ENCODE measurements at regions not wholly inside any gene's neighbourhood (a gene's known extent, or its start where the extent isn't known, plus 50 kb on each side); places are given as distances from the start of the nearest gene placed in this dataset.

DNA sequence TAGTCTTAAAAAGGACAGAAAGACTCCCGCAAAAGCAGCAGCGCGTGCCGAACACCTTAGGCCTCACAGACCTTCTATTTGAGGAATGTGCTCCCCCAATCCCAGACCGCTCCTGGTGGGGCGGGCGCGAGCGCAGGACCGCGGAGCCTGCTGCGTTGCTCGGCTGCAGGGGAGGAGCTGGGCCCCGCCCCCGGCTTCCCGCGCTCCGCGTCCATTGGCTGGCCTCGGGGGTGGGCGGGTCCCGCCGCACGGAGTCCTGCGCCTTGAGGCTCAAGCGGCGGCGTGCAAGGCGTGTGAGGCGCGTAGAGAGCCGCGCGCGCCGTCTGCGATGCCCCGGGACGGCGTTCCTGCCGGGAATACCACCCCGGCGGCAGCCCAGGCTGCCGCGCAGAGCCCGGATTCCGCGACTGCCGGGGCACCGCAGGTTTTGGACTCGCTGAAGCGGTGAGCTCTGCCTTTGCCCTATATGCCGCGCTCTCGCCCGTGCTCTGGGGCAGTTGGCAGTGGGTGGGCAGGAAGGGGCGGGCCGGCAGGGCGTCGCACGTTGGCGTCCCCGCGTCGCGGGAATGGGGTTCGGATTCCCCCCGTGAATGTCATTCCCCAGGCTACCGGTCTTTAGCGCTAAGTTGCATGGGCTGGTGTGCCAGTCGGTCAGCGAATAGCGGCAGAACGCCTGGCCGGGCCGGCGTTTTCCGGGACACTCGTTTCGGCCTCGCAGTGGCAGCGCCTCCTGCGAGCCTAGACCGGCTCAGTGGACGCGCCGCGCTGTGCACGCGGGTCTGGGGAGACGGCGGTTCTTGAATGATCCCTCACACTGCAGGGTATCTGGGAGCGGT is 49.6 kb upstream of the PAIP2B start (continued):
- TF ChIP-seq, protein P1, sequence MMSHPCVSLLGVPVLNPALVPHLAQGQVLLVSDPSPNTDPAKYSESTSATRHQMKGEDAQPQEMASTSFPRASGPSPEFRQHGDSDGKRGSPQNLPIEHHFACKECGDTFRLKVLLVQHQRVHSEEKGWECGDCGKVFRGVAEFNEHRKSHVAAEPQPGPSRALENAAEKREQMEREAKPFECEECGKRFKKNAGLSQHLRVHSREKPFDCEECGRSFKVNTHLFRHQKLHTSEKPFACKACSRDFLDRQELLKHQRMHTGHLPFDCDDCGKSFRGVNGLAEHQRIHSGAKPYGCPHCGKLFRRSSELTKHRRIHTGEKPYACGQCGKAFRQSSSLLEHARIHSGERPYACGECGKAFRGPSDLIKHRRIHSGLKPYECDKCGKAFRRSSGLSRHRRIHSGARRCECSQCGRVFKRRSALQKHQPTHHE (CRISPR knock-in tag; IDR thresholded peaks at IDR 0.05; ENCODE audit: borderline replicate concordance): no peak
- TF ChIP-seq SAFB2 (CRISPR knock-in tag; IDR thresholded peaks at IDR 0.05; ENCODE audit: borderline replicate concordance, low read depth) (0 out of 2 replicates have a peak, but pooled peaks have one; percentile 67), ZNF781 (CRISPR knock-in tag; IDR thresholded peaks at IDR 0.05; ENCODE audit: borderline replicate concordance, not compliant biosample characterization) (no peak), CHCHD3 (CRISPR knock-in tag; IDR thresholded peaks at IDR 0.05) (peak; percentile 74; the same call in 1 of the 2 replicates), ZNF777 (CRISPR knock-in tag; IDR thresholded peaks at IDR 0.05) (peak; percentile 91), ONECUT2 (CRISPR knock-in tag; IDR thresholded peaks at IDR 0.05) (no peak), ZNF17 (CRISPR knock-in tag; IDR thresholded peaks at IDR 0.05) (no peak), NR2F2 (IDR thresholded peaks at IDR 0.05; ENCODE audit: borderline replicate concordance, low read depth) (no peak), HES4 (CRISPR knock-in tag; IDR thresholded peaks at IDR 0.05; ENCODE audit: borderline replicate concordance) (peak; percentile 94), ZBTB1 (CRISPR knock-in tag; IDR thresholded peaks at IDR 0.05; ENCODE audit: borderline replicate concordance) (no peak), ZNF510 (CRISPR knock-in tag; IDR thresholded peaks at IDR 0.05; ENCODE audit: low read depth) (0 out of 2 replicates have a peak, but pooled peaks have one; percentile 47), MTA1 (CRISPR knock-in tag; IDR thresholded peaks at IDR 0.05; ENCODE audit: borderline replicate concordance) (peak; percentile 70; the same call in 1 of the 2 replicates), IRF2 (CRISPR knock-in tag; IDR thresholded peaks at IDR 0.05) (no peak), CHD4 (IDR thresholded peaks at IDR 0.05; ENCODE audit: borderline replicate concordance, low read length) (no peak), FOSL1 (CRISPR knock-in tag; IDR thresholded peaks at IDR 0.05; ENCODE audit: borderline replicate concordance) (no peak)
- TF ChIP-seq, protein P2, sequence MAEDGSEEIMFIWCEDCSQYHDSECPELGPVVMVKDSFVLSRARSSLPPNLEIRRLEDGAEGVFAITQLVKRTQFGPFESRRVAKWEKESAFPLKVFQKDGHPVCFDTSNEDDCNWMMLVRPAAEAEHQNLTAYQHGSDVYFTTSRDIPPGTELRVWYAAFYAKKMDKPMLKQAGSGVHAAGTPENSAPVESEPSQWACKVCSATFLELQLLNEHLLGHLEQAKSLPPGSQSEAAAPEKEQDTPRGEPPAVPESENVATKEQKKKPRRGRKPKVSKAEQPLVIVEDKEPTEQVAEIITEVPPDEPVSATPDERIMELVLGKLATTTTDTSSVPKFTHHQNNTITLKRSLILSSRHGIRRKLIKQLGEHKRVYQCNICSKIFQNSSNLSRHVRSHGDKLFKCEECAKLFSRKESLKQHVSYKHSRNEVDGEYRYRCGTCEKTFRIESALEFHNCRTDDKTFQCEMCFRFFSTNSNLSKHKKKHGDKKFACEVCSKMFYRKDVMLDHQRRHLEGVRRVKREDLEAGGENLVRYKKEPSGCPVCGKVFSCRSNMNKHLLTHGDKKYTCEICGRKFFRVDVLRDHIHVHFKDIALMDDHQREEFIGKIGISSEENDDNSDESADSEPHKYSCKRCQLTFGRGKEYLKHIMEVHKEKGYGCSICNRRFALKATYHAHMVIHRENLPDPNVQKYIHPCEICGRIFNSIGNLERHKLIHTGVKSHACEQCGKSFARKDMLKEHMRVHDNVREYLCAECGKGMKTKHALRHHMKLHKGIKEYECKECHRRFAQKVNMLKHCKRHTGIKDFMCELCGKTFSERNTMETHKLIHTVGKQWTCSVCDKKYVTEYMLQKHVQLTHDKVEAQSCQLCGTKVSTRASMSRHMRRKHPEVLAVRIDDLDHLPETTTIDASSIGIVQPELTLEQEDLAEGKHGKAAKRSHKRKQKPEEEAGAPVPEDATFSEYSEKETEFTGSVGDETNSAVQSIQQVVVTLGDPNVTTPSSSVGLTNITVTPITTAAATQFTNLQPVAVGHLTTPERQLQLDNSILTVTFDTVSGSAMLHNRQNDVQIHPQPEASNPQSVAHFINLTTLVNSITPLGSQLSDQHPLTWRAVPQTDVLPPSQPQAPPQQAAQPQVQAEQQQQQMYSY (CRISPR knock-in tag; IDR thresholded peaks at IDR 0.05): peak; percentile 23; the same call in 1 of the 2 replicates
- TF ChIP-seq, protein P3, sequence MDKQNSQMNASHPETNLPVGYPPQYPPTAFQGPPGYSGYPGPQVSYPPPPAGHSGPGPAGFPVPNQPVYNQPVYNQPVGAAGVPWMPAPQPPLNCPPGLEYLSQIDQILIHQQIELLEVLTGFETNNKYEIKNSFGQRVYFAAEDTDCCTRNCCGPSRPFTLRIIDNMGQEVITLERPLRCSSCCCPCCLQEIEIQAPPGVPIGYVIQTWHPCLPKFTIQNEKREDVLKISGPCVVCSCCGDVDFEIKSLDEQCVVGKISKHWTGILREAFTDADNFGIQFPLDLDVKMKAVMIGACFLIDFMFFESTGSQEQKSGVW (CRISPR knock-in tag; IDR thresholded peaks at IDR 0.05; ENCODE audit: borderline replicate concordance): peak; percentile 62; the same call in 1 of the 2 replicates
- TF ChIP-seq, protein P4, sequence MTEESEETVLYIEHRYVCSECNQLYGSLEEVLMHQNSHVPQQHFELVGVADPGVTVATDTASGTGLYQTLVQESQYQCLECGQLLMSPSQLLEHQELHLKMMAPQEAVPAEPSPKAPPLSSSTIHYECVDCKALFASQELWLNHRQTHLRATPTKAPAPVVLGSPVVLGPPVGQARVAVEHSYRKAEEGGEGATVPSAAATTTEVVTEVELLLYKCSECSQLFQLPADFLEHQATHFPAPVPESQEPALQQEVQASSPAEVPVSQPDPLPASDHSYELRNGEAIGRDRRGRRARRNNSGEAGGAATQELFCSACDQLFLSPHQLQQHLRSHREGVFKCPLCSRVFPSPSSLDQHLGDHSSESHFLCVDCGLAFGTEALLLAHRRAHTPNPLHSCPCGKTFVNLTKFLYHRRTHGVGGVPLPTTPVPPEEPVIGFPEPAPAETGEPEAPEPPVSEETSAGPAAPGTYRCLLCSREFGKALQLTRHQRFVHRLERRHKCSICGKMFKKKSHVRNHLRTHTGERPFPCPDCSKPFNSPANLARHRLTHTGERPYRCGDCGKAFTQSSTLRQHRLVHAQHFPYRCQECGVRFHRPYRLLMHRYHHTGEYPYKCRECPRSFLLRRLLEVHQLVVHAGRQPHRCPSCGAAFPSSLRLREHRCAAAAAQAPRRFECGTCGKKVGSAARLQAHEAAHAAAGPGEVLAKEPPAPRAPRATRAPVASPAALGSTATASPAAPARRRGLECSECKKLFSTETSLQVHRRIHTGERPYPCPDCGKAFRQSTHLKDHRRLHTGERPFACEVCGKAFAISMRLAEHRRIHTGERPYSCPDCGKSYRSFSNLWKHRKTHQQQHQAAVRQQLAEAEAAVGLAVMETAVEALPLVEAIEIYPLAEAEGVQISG (CRISPR knock-in tag; IDR thresholded peaks at IDR 0.05): peak; percentile 80

Data from HepG2 (cell line).